ENCODE measurements at regions not wholly inside any gene's neighbourhood (a gene's known extent, or its start where the extent isn't known, plus 50 kb on each side); places are given as distances from the start of the nearest gene placed in this dataset.

GRCh38 chr11:134749040-134749839 is 337.2 kb upstream of the B3GAT1 start:
- no peak for DNase-seq (ENCODE audit: low spot score)

GRCh38 chr11:134746609-134747008 is 334.6 kb upstream of the B3GAT1 start:
- no peak for DNase-seq (ENCODE audit: low spot score)

DNA sequence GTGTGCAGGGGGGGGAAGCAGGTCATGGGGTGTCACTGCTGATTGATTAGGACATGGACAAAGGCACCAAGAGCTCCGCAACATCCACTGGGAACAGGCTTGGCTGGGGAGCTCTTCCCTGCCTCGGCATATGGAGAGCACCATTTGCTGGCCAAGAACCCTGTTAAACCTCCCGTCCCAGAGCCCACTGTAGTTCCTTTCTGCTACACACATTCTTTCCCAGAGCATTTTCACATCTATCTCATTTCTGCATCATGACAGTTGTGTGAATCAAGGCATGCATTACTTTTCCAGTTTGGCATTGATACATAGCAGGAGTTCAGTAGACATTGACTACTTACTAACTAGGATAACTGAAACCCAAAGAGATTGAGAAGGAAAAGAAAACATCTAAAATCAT is 333.4 kb upstream of the B3GAT1 start:
- DNase-seq (ENCODE audit: low spot score), result no peak

- no peak for DNase-seq (ENCODE audit: low spot score)
Observed at GRCh38 chr11:134743820-134744195, 331.8 kb upstream of the B3GAT1 start.

GRCh38 chr11:134742956-134743819 is 331.1 kb upstream of the B3GAT1 start:
- no peak for DNase-seq (ENCODE audit: low spot score)

- DNase-seq (ENCODE audit: low spot score), result no peak
Observed at GRCh38 chr11:134742224-134742612, 330.2 kb upstream of the B3GAT1 start.

DNA sequence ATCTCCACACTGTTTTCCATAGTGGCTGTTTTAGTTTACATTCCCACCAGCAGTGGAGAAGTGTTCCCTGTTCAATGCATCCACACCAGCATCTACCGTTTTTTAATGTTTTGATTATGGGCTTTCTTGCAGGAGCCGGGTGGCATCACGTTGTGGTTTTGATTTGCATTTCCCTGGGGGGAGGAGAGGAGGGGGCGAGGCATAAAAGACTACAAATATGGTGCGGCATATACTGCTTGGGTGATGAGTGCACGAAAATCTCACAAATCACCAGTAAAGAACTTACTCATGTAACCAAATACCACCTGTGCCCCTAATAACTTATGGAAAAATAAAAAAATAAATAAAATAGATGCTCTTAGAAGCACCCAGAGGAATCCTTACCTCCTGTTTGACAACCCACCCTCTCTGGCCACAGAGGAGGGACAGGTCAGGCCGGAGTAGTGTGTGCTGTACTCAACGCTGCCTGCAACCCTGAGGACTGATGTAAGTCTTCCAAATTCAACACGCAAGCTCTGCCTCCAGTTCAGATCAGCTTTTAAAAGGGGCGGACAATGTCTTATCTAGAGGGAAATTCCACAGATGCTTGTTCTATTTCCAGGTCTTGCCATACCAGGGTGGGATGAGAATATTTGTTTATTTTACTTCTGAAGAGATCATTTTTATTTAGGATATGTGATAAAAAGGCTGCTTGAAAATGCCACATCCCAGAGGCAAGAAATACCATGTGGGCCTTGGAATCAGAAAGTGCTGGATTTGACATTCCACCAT is 329.6 kb upstream of the B3GAT1 start:
- no peak for DNase-seq (ENCODE audit: low spot score)

- no peak for DNase-seq (ENCODE audit: low spot score)
Observed at GRCh38 chr11:134740590-134741261, 328.7 kb upstream of the B3GAT1 start.

DNA sequence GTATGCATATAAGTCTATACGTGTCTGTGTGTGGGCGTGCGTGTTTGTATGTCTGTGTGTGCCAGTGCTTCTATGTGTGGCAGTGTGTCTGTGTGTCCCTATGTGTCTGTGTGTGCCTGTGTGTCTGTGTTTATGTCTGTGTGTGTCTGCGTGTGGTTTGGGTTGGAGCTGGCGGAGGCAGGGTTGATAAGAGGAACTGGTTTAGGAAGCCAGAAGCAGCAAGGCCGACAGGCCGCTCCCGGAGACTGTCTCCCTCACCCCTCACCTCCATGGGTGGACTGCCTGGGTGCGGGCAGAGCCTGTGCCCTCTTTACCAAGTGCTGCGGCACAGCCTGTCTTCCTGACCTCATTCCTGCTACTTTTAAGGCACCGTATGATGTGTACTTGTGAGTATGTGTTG is 327.1 kb upstream of the B3GAT1 start:
- DNase-seq (ENCODE audit: low spot score), result no peak

DNA sequence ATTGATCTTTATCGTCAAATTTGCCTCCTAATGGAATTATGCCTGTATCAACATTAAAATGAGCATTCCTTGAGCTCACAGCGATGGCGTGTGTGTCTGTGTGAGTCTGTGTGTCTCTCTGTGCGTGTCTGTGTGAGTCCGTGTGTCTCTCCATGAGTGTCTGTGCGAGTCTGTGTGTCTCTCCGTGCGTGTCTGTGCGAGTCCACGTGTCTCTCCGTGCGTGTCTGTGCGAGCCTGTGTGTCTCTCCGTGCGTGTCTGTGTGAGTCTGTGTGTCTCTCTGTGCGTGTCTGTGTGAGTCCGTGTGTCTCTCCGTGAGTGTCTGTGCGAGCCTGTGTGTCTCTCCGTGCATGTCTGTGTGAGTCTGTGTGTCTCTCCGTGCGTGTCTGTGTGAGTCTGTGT is 326.5 kb upstream of the B3GAT1 start:
- no peak for DNase-seq (ENCODE audit: low spot score)

- no peak for DNase-seq (ENCODE audit: low spot score)
Observed at GRCh38 chr11:134737563-134738510, 325.8 kb upstream of the B3GAT1 start.

- DNase-seq (ENCODE audit: low spot score), result no peak
Observed at GRCh38 chr11:134736251-134736947, 324.4 kb upstream of the B3GAT1 start.

DNA sequence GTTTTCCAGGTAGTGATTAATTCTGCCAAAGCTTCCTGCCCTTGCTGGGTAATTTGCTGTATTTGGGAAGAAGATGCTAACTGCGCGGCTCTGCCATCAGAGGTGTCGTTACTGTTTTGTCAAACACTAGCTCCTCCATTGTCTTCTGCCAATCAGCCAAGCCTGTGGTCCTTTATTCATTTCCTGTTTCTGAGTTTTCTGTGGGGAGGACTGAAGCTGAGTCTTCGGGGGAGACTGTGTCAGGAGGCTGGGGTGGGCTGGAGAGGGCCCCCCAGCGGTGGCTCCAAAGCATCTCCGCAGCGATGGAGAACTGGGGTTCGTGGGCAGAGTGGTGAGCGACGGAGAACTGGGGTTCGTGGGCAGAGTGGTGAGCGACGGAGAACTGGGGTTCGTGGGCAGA is 322.9 kb upstream of the B3GAT1 start:
- no peak for DNase-seq (ENCODE audit: low spot score)

DNA sequence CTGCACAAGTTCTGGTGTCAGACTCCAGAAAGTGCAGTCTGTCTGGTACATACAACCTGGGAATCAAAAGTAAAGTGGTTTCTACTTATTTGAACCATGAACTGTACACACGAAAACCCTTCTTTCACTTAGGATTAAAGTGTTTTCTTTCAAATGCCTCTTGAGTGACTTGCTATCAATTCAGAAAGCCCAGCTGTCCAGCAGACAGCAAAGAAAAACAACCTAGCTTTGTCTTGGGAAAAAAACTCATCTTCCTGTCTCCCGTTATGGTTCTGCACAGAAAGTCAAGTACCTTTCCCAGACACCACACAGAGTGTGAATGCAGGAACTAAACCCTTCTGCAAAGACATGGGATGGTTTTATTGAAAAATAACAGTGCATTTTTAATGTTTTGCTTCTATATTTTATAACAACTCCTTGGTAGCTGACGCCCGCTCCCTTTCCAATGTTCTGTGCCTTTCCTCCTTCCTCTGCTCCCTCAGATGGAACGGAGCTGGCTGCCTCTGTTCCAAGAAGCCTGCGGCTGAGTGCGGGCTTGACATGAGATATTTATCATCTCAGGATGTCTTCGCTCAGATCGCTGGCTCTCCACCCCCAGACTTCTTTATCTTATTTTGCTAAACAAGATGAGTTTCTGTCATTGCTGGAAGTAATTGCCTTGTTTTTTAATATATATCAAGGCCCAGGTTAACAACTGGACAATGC is 322.3 kb upstream of the B3GAT1 start:
- no peak for DNase-seq (ENCODE audit: low spot score)

GRCh38 chr11:134733646-134734045 is 321.6 kb upstream of the B3GAT1 start:
- DNase-seq (ENCODE audit: low spot score), result no peak

DNA sequence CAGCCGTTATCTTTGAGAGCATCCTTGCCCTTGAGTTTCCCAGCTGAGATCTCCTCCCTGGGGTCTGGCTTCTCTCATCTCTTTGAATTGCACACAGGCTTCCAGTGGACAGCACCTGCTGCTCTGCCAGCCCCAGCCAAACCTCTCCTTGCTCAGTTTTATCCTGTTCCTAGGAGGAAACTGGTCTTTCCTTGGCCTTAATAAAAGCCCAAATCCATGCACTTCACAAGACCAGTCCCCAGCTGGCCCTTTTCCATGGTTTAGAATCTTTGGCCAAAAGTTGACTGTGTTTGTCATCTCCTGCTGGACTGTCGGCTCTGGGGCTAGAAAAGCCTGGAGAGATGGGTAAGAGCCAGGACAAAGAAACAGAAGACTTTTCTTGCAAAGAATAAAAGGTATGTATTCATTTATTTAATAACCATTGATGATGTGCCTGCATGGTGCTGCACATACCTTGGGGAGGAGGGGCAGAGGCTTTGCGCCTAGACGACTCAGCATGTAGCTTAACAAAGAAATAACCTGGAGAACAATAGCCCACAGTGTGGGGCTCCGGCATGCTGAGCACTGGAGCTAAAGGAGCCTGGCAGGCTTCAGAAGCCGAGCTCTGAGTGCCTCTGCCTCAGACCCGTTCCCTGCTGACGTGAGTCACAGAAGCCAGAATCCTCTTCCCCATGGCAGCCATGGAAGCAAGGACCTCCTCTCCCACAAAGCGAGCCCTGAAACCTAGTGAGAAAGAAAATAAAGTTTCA is 319.3 kb upstream of the B3GAT1 start:
- no peak for DNase-seq (ENCODE audit: low spot score)

DNA sequence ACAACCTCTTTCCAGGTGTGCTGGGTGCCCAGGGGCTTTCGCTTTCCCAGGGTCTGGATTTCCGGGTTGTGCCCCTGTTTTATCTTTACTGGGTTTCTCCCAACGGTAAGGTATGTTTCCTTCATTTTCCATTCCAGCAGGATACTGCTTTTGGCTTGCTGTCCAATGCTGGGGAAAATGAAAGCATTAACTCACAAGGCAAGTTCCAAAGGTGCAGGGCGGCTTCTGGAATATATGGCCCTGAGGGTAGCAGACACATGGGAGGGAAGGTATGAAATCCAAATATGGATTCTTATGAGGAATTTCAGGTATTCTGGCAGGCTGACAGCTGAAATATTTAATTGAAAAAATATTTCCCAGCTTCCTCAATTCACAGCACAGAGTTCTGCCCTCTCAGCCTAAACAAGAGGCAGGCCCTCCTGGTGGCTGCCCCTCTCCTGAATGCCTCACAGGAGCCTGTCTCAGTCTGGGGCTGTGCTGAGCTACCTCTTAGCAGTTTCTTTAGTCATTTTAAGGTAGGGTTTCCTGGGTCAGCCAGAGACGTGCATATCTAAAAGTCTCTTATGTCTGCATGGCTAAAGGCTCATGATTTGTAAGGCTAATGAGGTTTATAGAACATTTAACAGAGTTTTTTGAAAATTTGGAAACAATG is 318.6 kb upstream of the B3GAT1 start:
- DNase-seq (ENCODE audit: low spot score), result no peak

DNA sequence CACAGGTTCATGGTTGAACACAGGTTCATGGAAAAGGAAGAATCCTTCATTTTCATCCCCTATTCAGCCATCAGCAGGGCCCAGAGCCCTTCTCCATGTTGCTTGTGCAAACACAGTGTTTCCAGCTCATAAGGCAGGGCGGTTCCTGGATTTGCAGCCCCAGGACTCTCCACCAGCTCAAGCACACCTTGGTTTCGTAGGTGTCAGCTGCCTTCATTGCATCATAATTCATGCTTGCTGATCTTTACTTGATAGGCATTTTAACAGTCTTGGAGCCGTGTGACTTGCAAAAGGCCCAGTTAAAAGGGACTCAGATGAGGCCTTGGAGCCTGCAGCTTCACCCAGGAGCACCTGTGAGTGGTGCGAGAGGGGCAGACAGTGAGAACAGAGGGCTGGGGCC is 318.1 kb upstream of the B3GAT1 start:
- no peak for DNase-seq (ENCODE audit: low spot score)

All from putamen (tissue), 1 donor.